UCSD-AML1 (cell line): ENCODE measurements at regions not wholly inside any gene's neighbourhood (a gene's known extent, or its start where the extent isn't known, plus 50 kb on each side); places are given as distances from the start of the nearest gene placed in this dataset.
A peak's percentile ranks its signal among the peaks of the same experiment; 100 is the strongest.
"Not testable (repeated sequence)": the region's sequence is repeated elsewhere in the genome, so short reads cannot be mapped to it uniquely, and the experiment has no call there.

Experiments
- DNase-seq: peaks from one replicate; lab custom pipeline; 2025; ENCODE audit not compliant: unreplicated experiment; lab: John Stamatoyannopoulos, UW

DNA sequence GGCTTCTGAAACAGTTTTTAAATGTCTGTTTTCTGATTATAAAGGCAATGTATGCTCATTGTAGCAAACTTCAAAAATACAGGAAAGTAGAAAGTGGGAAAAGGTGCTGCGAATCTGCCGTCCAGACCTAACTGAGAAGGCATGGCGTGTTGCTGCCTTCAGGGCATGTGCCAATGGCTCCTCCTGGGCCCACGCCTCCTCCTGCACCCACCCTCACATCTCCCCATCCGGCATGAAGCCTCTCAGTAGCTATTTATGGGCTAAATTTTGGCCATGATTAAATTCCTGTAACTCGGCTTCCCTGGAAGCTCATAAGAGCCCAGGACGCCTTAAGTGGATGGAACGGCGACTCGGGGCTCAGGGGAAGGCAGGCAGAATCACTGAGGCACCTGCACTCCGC, 153.8 kb downstream of the LAT start:
- not testable (repeated sequence) for DNase-seq

DNA sequence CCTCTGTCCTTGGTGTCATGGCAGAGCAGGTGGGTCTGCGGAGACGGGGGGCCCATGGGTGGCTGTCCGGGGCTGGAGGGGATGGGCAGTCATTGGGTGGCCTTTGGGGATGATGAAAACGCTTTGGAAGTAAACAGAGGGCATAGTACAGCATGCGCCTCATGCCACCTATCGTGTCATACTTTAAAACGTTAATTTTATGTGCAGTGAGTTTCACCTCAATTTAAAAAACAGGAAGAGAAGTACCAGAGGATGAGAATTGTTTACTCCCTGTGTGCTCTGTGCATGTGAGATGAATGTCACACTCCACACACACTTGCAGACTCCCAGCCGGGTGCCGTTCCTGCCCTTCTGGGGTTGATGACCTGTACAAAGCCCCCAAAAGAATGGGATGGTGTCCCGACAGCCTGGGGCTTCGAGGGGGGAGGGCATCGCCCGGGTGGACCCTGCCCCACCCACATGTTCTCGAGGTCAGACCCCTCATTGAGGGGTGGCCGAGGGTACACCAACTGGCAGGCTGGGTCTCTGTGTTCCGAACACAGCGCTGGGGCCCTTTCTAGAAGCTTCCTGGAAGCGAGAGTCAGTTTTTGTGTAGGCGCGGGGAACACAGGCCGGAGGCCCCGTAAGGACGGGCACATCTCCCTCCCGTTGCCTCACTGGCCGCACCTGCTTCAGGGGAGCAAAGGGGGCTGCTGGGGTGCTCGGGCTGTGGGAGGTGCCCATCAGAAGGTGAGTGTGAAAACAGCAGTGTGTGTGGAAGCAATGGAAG, 153.2 kb downstream of the LAT start:
- DNase-seq = not testable (repeated sequence)

DNA sequence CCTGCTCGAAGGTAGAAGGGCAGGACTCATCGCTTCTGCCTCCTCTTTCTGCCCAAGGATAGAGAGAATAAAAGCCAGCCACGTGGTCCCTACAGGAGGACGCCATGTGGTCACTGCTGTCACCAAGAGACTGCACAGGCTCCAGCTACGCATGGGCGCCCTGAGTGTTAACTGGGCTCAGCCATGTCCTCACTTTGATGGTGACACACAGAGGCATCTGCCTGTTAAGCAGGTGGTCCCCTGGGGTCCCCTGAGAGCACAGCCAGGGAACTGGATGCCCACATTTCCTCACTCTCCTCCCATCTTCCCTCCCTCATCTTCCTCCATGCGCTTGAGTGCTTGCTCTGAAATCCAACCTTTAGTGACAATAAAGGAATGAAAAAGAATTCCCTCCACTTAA, 152.6 kb downstream of the LAT start:
- DNase-seq = not testable (repeated sequence)

DNA sequence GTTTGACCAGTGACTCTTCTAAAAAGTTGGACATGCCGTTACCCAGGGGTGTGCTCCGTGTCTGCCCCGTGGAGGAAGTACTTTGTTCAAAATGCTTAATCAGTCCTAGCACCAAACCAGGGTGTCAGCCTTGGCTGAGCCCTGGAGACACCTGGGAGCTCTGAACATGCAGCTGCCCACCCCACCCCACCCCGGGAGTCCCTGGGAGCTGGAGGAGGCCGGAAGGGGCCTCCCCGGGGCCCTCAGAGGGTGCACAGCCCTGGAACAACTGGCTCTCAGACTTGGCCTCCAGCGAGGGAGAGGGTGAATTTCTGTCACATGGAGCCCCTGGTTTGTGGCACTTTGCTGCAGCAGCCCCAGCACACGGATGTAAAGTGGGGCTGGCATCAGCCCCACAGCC, 152.1 kb downstream of the LAT start:
- not testable (repeated sequence) for DNase-seq

DNA sequence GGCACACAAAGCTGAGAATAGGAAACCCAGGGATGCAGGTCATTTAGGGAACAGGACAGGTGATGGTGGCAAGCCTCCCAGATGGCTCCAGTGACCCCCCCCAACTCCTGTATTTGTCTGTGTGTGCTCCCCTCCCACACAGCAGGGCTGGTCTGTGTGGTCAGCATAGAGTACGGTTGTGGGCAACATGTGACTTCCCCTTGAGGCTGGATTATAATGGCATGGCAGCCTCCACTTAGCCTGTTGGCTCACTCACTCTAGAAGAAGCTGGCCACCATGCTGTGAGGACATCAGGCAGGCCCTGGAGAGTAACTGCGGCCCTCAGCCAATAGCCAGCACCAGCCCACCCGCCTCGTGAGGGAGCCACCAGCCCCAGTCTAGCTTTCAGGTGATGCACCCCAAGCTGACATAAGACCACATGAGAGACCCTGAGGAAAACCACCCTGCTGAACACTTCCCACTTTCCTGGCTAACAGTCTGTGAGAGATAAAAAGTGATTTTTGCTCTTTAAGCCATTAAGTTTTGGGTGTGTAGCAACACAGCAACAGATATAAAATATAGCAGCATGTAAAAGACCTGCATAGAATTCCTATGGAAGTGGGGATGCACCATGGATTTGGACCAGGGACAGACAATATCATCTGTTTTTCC, 151.3 kb downstream of the LAT start:
- DNase-seq = peak; percentile 25

DNA sequence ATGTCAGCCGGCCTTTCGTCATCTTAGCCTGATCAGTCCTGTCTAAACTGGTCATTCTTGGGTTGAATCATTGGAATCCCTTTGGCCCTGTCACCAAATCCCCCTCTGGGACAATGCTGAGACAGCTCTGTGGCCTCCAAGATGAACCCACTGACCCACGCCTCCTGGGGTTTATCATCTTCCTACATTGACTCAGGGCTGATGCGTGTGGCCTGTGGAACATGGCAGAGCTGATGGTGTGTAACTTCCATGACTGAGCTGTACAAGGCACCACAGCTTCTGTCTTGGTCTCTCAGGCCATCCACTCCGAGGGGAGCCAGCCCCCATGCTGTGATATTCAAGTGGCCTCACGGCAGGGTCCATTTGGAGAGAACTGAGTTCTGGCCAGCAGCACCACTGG, 150.2 kb downstream of the LAT start:
- DNase-seq = not testable (repeated sequence)

DNA sequence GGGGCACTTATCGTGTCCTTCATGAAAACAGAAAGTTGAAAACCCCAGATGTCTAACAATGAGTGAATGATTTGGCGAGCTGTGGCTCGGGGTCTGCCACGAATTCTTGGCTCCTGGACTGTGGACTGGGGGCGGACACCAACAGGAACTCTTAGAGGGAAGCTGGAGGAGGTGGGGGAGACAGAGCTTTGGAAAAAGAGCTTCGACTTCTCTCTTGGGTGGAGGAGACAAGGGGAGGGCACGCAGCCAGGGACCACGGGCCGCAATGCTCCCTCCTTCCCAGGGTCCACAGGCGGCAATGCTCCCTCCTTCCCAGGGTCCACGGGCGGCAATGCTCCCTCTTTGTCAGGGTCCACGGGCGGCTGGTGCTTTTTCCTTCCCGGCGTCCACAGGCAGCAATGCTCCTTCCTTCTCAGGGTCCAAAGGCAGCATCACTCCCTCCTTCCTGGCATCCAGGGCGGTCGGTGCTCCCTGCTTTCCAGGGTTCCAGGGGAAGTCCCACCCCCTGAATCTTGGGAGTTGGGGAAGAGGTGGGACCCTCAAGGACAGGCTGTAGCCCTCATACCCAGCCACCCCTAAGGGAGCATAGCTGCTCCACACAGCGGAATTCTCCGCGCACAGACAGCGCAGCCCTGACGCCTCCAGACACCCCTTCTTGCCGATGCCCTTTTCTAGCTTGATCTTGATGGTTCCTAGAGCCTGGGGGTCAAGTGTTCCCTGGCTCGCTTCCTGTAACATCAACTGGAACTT, 149.0 kb downstream of the LAT start:
- not testable (repeated sequence) for DNase-seq

DNA sequence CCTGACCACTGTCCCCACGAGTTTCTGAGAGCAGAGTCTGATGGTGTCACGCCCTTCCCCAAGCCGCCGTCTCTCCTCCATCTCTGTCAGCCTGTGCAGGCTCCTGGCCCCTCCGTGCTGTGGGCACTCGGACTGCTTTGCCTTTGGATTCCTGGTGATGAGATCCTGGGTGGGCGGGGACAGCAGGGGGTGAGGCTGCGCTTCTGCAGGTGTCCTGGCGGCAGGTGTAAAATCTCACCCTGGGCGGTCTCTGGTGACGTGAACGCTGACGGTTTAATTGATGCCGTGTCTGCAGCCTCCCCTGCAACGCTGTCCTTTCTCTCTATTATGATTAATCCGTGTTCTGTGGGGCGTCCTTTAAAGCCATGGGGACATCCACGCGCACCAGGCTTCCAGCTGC, 148.0 kb downstream of the LAT start:
- not testable (repeated sequence) for DNase-seq

DNA sequence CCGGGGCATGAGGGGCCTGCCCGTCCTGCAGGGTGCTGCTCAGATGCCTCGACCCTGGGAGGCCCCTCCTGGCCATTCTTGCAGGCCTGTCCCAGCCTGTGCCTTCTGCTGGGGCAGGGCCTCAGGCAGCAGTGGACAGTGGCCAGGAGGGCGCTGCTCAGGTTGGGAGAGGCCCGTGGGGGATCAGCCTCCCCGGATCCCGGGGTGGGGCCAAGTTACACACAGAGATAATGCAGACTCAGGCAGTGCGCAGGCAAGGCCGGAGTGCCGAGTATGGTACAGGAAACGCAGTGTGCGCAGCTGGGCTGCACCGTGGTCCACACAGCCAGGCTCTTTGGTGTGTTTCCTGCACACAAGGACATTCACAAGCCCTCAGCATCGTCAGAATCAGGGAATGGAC, 147.6 kb downstream of the LAT start:
- not testable (repeated sequence) for DNase-seq

DNA sequence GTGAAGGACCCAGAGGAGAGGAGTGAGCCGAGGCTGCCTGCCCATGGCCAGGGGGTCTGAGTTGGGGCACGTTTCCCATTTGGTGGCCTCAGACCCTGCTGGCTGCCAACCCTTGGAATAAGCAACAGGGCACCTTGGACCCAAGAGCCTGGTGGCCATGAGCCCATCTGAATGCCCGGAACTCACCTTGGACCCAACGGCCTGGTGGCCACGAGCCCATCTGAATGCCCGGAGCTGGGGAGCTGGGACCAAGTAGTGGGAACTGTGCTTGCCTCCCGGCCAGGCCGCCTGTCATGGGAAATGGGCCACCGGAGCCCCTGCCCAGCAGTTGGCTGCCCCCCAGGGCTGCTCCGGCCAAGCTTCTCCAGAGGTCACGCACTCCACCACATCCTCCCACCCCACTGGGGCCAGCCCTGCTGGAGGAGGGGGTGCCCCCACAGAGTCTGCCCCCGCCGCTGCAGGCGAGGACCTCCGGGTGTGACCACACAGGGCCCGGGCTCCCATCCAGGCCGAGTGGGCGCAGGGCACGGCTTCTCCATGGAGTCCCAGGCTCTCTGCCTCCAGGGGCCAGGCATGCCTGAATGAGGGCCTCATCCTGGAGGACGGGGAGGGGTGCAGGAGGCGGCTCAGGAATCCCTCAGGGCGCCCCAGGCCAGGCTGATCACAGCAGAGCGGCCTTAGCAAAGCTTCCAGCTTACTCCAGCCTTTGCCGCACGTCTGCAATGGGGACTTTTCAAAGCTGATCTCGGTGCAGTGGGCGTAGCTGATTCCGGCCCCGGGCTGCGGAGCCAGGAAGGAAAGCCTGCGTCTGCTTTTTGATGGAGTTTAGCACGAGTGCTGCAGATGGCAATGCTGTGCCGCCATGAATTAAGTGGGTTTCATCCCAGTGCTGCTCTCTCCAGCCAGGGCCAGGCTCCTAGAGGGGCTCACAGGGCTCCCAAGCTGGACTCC, 146.3 kb downstream of the LAT start:
- DNase-seq = not testable (repeated sequence)

DNA sequence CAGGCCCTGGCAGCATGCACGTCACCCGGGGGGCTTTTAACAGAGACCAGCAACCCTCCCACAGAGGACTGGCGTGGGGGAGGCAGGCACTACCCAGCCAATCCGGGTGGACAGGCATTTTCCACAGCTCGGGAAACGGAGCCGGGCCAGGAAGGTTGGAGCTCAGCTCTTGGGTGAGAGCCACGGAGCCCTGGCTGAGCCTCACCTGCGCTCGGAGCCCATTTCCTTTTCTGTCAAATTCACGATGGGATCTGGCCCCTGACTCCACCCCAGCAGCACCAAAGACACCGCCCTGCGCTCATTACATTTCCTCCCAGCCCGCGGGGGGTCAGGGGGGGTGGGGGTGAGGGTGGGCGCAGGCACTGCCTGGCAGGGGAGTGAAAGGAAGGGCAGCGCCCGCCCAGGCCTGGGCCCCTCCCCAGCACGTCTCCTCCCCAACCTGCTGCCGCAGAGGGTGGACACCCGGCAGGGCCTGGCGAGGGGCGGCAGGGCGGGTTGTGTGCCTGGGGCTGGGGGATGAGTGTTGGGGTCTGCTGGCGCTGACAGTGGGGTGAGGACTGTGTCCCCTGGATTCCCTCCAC, 145.4 kb downstream of the LAT start:
- not testable (repeated sequence) for DNase-seq

DNA sequence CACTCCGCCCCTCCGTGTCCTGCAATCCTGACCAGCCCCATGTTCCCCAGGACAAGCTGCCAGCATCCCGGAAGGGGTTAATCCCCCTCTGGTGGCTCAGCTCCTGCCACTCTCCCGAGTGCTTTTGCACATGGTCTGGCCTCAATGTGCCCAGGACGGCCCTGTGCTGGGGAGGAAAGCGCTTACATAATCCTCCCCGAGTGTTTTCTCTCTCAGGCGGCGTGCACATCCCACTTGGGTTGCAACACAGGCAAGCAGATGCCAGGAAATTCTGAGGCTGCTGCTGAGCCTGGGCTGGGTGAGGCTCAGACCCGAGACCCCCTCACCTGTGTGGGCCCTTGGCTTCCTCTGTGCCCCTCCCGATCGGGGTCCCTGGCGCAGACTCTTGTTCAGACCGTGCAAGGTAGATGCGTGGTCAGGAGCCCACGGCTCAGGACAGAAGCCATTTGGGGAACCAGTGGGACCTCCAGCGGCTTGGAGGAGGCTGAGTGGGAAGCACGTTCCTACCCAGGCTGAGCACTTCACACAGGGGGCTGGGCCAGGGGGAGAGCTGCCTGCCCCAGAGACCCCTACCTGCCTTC, 144.7 kb downstream of the LAT start:
- DNase-seq = not testable (repeated sequence)

DNA sequence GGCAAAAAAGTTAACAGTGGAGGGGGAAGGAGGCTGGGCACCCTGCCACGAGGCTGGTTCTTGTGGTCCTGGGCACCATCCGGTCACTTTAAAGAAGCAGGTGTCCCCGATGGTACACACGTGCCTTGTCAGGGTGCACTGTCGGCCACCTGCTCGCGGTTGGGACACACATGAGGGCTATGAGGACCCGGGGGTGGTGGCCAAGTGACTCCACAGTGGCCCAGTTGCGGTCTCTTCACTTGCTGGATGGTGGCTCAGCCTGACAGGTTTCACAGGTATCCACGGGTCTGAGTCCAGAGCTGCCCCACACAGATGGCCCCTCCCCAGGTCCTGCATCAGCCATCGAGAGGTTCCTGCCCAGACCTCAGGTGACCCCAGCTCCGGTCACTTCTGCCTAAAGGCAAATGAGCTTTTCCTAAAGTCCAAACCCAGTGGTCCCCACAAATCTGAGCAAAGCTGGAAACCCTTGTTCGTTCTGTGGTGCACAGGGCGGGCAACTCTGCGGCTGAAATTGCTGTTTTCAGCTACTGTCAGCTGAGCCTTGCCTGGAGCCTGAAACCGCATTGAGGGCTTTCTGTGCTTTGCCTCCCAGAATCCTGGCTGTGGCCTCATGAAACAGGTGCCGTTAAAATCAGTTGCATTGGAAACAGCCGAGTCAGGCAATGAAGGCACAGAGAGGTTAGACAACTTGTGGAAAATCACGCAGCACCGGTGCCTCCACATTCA, 144.0 kb downstream of the LAT start:
- DNase-seq = not testable (repeated sequence)

DNA sequence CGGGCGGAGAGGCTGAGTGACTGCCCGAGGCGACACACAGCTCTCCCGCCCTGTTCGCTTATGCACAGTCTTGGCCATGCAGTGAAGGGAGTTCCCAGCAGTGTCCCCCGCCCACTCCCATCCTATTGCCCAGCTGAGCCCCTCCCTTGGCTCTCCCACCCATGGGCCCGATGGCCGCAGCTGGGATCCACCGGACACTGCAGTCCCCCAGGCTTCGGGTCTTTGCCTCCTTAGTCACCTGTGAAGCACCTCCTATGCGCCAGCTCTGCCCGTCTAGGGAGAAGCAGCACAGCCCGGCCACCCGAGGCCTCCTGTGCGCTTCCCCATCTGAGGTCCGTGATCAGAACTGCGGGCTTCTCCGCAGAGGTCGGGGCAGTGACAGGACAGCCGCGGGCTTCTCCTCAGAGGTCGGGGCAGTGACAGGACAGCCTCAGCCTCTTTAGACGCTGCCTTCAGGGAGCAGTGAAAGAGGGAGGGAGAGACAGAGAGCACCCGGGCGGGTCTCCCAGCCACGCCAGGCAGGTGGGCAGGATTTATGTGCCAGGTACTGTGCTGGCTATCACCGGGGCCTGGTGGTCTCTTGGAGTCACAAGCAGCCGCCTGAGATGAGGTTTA, 143.1 kb downstream of the LAT start:
- DNase-seq = not testable (repeated sequence)

DNA sequence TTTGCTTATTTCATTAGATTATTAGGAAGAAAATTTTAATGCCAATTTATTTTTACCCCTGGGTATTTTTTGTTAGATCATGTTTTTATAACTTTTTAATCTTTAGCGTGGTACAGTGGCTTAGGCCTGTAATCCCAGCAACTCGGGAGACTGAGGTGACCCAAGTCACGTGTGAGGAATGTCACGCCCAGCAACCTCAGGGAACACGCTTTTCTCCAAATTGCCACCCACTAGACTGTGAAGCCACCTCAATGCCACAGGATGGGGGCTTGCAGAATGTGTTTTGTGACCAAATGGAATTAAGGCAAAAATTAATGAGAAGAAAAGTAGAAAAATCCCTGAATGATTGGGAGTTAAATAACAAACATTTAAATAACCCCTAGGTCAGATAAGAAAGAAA, 141.8 kb downstream of the LAT start:
- DNase-seq = no peak

DNA sequence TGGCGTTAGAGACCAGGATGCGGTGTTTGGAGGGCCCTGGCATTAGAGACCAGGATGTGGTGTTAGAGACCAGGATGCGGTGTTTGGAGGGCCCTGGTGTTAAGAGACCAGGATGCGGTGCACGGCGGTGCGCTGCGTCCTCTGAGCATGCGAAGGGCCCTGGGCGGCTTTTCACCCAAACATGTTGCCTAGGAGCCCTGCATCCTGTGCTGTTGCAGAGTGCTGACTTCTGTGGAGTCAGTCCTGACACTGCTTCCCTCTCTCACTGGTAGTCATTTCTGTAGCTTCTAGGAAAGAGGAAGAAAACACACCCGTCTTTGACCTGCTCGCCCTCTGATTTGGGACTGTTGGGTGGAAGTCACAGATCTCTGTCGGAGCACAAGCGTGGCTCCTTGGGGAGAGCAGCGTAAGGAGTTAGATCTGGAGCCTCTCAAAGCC, 141.2 kb downstream of the LAT start:
- peak; percentile 64 for DNase-seq

DNA sequence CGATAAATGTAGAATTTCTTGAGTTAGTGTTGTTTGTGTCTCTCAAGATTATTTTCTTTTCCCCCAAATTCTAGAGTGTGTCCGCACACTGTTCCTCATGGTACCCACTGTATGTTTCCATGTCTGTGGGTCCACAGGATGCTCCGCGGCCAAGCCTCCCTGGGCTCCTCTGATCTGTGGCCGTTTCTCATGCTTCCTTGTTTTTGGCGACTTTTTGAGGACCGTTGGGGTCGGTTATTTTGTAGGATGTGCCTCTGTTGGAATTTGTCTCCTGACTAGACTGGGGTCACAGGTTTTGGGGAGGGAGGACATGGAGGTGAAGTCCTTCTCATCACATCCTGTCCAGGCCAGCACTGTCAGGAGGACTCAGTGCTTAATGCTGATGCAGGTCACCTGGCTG, 140.0 kb downstream of the LAT start:
- DNase-seq = no peak

DNA sequence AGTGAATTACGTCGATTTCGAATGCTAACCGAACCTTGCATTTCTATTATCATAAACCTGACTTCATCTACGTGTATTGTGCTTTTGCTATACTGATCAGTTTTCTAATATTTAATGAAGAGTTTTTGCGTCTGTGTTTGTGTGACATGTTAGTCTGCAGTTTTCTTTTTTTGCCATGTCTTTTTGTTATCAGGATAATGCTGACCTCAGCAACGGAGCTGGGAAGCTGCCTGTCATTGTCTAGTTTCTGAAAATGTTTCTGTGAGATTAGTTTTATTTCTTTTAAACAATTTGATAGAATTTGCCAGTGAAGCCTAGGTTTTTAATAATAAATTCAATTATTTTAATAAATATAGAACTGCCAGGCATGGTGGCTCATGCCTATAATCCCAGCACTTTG, 139.3 kb downstream of the LAT start:
- DNase-seq = not testable (repeated sequence)

DNA sequence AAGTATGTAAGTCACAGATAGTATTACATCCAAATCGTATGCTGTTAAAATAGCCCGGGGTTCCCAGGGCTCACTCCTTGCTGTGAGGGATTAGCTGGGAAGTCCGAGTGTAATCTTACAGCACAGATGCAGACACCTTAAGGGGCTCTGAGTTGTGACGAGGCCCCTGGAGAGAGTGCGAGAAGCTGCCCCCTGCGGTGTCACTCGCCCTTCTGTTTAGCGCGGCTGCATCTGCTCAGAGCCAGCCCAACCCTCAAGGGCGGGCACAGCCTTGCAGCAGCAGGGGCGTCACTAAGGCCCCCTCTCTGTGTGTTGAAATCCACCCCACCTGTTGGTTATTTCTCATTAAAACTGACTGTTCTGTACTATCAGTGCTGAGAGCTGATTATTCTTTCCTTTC, 135.8 kb downstream of the LAT start:
- not testable (repeated sequence) for DNase-seq
